Chondrocyte (in vitro differentiated cells): ENCODE measurements at regions not wholly inside any gene's neighbourhood (a gene's known extent, or its start where the extent isn't known, plus 50 kb on each side); places are given as distances from the start of the nearest gene placed in this dataset.

Source experiments
- DNase-seq: peaks from one replicate; pipeline ENCODE4 v3.0.0; 2021; ENCODE audit warnings: mixed read lengths, low spot score
- H3K27ac Mint-ChIP-seq: one replicate; pipeline ENCODE4 v1.8.0; 2021; ENCODE audit warnings: mild to moderate bottlenecking, moderate library complexity, mixed read lengths; ENCODE audit not compliant: unreplicated experiment
- H3K27me3 Mint-ChIP-seq: 2 replicates; pipeline ENCODE4 v1.8.0; 2021; ENCODE audit warnings: low read depth, mixed read lengths
- H3K36me3 Mint-ChIP-seq: 2 replicates; pipeline ENCODE4 v1.8.0; 2021; ENCODE audit warnings: low read depth, mixed read lengths
- H3K4me1 Mint-ChIP-seq: 2 replicates; pipeline ENCODE4 v1.8.0; 2021; ENCODE audit warnings: low read depth, mild to moderate bottlenecking, mixed read lengths
- H3K4me3 Mint-ChIP-seq: one replicate; pipeline ENCODE4 v1.8.0; 2021; ENCODE audit warnings: mild to moderate bottlenecking, moderate library complexity, mixed read lengths; ENCODE audit not compliant: unreplicated experiment
- H3K9me3 Mint-ChIP-seq: 2 replicates; pipeline ENCODE4 v1.8.0; 2021; ENCODE audit warnings: low read depth, mixed read lengths
- CTCF ChIP-seq: fragments of 200-600 bp; sonication (generic); IDR thresholded peaks from 2 replicates; pipeline ENCODE4 v1.5.0; 2021; ENCODE audit warnings: antibody characterized with exemption, mild to moderate bottlenecking, moderate library complexity

DNA sequence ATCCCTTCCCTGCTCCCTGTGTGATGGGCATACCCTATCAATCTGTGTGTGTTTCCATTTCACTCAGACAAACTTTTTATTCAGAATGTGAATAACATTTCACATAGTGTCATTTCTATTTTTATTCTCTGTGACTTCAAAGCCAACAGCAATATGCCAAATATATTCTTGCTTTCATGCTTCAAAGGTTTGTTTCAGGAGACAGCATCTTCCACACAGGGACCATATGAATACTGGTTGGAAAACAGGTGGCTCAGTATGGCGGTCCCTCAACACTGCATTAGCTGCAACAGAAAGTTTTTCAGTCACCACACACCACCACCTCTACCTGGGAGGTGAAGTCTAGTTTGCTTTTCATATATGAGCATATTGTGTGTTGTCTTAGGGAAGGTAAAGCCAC is 111.0 kb upstream of the PTPN3 start:
- Mint-ChIP-seq H3K27ac (no peak overlapping the region), H3K4me1 (no peaks in the 10 kb centered on the region), H3K27me3 (peaks cover 14% of the 10 kb centered on the region), H3K36me3 (no peaks in the 10 kb centered on the region), H3K4me3 (no peak overlapping the region), H3K9me3 (no peaks in the 10 kb centered on the region)
- TF ChIP-seq CTCF = no peak
- DNase-seq = no peak

DNA sequence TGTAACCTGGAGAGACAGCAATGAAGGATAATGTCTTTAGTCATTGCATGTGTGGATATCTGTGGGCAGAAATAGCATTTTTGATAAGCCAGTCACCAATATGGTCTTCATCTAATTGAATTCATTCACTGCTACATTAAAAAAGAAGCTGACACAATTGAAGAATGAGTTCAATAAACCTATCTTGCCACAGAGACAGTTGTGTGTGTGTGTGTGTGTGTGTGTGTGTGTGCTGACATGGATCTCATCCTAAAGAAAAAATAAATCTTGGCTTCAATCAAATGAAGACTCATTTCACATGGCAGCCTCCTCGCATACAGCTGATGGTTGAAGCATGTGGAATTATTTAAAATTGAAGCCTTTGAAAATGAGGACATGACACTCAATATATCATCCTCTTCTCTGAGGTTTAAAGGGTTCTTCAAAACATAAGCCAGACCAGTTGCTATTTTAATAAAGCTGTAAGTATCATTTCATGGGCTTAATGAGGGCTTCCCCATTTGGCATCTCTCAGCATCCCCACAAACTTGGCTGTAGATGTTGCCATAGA is 118.5 kb upstream of the PTPN3 start:
- DNase-seq = no peak
- H3K4me1 Mint-ChIP-seq = no peaks in the 10 kb centered on the region
- H3K4me3 Mint-ChIP-seq = no peak overlapping the region
- H3K36me3 Mint-ChIP-seq = no peaks in the 10 kb centered on the region
- no peak for TF ChIP-seq CTCF
- peaks cover 8% of the 10 kb centered on the region for H3K27me3 Mint-ChIP-seq
- H3K9me3 Mint-ChIP-seq = peaks cover 14% of the 10 kb centered on the region
- no peak overlapping the region for H3K27ac Mint-ChIP-seq

GRCh38 chr9:109619310-109619709 is 121.2 kb upstream of the PTPN3 start:
- Mint-ChIP-seq H3K9me3 (peaks cover 12% of the 10 kb centered on the region), H3K4me1 (no peaks in the 10 kb centered on the region), H3K27ac (no peak overlapping the region), H3K36me3 (no peaks in the 10 kb centered on the region), H3K4me3 (no peak overlapping the region), H3K27me3 (peaks cover 8% of the 10 kb centered on the region)
- TF ChIP-seq CTCF = no peak
- no peak for DNase-seq

GRCh38 chr9:109624143-109624542 is 126.0 kb upstream of the PTPN3 start:
- DNase-seq = no peak
- no peak for TF ChIP-seq CTCF
- Mint-ChIP-seq H3K4me3 (no peak overlapping the region), H3K9me3 (no peaks in the 10 kb centered on the region), H3K36me3 (no peaks in the 10 kb centered on the region), H3K4me1 (peaks cover 6% of the 10 kb centered on the region), H3K27ac (no peak overlapping the region), H3K27me3 (peaks cover 13% of the 10 kb centered on the region)

DNA sequence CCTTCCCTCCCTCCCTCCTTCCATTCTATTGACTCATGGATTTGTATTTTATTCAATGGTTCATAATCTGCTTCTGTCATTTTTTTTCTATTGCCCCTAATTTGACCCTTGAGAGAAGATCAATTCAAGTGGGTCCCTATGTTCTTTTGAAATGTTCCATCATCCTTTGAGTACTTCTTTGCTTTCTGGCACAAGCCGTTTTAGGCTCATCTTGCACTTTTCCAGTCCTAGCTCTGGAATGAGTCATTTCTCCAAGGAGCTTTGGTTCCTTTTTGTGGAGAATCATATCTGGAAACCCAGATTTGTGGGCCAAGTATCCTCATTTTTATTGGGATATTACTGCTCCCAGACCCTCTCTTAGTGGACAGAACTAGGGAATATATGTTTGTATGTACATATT is 126.8 kb upstream of the PTPN3 start:
- Mint-ChIP-seq H3K4me1 (peaks cover 6% of the 10 kb centered on the region), H3K36me3 (no peaks in the 10 kb centered on the region), H3K4me3 (no peak overlapping the region), H3K27ac (no peak overlapping the region), H3K27me3 (peaks cover 15% of the 10 kb centered on the region), H3K9me3 (no peaks in the 10 kb centered on the region)
- TF ChIP-seq CTCF = no peak
- no peak for DNase-seq
